ENCODE measurements at regions not wholly inside any gene's neighbourhood (a gene's known extent, or its start where the extent isn't known, plus 50 kb on each side); places are given as distances from the start of the nearest gene placed in this dataset.
"Not testable (repeated sequence)": the region's sequence is repeated elsewhere in the genome, so short reads cannot be mapped to it uniquely, and the experiment has no call there.

DNA sequence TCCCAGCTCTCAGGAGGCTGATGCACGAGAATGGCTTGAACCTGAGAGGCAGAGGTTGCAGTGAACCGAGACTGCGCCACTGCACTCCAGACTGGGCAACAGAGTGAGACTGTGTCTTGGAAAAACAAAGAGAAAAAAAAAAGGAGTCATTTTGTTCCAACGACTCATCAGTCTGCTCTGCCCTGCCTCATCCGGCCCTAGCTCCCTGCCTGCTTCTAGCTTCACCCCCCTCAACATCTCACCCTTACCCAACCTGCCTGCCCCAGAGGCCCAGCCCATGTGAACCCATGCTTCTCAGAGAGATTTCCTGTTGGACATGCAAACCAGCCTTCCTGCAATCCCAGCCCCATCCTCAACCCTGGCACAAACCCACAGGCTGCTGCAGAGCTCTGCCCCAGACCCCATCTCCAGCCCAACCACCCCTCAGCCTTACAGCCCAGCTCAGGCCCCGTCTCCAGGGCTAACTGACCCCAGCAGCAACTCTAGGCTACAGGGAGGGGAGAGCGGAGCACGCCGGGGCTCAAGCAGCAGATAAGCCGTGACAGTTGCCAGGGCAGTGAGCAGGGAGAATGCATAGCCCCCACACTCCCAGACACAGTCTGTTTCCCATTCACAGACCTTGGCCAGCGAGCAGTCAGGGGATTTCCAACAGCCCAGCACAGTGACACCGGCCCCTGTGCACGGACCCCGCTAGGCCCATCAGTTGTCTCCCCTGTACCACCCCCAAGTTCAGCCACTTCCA, 86.0 kb upstream of the KCTD7 start:
- no peak for DNase-seq

DNA sequence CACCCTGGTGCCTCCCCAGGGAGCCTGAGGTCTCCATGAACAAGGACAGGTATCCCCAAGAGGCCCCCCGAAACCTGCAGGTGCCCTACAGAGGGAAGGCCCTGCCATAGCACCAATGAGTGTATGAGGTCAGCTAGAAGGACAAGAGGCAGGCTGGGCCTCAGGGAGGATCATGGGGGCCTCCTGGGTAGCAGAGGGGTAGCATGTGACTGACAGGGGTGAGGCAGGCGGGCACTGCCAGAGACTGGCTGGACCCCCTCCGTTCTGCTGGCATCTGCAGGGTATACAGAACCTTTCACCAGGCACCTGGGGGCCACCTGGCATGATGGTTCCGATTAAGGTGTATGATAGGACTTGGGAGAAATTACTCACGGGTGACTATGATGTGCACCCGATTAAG, 79.2 kb upstream of the KCTD7 start:
- no peak for DNase-seq

DNA sequence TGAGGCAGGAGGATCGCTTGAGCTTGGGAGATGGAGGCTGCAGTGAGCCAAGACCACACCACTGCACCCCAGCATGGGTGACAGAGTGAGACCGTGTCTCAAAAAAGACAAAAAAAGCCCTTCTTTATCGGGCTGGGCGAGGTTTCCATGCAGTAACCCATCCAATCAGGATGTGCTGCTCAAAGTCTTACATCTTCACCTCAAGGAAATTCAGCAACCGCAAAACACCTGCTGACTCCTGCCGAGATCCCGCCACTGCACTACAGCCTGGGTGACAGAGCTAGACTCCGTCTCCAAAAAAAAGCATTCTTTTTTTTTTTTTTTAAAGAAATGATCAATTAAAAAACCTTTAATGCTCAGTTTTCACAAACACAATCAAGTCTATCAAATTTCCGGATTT, 75.7 kb upstream of the KCTD7 start:
- no peak for DNase-seq

DNA sequence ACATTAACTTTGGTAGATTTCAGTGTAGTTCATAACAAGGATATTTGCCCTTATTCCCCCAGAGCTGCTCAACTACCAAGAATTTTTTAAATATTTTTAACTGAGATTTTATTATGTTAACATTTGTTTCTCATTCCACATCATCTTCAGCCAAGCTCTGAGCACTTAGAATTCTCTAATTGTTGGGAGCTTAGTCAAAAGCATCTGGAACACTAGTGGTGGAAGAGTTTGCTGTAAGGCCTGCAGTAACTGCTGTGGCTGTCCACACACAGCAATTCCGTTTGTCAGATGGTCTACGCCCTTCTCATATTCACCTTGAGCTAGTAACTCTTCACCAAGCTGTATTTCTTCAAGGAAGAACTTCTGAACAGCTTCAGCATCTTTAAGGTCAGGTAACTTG, 75.0 kb upstream of the KCTD7 start:
- DNase-seq = not testable (repeated sequence)

DNA sequence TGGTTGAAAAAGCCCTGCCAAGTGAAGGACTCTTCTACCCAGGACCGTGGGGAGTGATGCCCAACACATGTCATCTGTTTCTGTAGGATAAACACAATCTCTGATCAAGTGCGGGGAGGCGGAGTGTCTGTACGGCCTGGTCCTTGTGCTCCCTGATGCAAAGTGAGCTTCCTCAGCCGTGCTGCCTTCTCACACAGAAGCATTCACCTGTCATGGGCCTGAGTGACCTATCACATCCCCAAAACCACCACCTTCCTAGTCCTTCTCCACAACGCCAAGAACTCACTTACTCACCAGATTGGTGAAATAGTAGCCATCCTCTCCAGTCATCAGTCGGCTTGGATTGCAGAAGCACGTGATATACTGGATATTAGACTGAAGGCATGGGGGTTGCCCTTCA, 74.4 kb upstream of the KCTD7 start:
- not testable (repeated sequence) for DNase-seq

DNA sequence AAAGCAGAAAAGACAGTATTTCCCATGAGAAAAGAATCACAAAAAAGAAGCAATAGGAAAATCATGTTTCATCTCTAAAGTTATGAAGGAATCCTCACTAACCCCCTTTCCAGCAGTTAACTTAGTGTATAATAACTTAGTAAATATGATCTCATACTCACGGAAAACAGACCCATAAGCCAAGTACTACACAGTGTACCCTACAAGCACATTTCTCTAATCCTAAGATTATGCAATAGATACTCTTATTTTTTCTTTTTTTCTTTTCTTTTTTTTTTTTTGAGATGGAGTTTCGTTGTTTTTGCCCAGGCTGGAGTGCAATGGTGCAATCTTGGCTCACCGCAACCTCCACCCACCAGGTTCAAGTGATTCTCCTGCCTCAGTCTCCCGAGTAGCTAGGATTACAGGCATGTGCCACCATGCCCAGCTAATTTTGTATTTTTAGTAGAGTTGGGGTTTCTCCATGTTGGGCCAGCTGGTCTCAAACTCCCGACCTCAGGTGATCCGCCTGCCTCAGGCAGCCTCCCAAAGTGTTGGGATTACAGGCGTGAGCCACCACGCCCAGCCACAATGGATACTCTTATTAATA, 73.7 kb upstream of the KCTD7 start:
- DNase-seq = not testable (repeated sequence)

DNA sequence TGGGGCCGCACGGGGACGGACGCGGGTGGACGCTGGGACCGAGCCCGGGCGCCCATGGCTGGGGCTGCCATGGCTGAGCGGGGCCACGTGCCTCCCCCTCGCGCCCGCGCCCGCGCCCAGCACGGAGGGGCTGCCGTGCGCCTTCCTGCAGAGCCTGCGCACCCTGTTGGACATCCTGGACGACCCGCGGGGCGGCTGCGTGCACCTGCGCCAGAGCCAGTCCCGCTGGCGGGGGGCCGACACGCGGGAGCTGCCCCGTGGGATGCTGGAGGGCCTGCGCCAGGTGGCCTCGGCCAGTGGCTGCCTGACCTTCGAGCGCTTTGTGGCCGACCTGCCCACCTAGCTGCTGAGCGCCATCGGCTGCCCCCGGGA, 72.5 kb upstream of the KCTD7 start:
- DNase-seq = no peak

DNA sequence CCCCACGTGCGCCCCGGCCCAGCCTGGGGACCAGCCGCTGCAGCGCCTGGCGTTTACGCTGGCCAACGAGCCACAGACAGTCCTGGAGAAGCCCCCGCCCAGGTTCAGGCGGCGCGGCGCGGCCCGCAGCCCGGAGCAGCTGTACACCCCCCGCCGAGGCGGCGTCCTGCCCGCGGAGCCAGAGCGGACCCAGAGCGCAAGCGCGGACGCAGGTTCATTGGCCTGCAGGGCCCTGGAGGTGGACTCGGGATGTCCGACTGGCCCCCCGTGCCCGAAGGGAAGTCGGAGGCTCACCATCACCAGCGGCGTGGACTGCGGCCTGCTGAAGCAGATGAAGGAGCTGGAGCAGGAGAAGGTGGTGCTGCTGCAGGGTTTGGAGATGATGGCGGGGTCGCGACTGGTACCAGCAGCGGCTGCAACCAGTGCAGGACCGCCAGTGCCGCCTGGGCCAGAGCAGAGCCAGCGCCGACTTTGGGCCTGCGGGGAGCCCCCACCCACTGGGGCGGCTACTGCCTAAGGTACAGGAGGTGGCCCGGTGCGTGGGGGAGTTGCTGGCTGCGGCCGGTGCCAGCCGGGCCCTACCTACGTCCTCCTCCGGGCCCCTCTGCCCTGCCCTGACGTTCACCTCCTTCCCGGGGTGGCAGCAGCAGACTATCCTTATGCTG, 72.0 kb upstream of the KCTD7 start:
- DNase-seq = no peak

DNA sequence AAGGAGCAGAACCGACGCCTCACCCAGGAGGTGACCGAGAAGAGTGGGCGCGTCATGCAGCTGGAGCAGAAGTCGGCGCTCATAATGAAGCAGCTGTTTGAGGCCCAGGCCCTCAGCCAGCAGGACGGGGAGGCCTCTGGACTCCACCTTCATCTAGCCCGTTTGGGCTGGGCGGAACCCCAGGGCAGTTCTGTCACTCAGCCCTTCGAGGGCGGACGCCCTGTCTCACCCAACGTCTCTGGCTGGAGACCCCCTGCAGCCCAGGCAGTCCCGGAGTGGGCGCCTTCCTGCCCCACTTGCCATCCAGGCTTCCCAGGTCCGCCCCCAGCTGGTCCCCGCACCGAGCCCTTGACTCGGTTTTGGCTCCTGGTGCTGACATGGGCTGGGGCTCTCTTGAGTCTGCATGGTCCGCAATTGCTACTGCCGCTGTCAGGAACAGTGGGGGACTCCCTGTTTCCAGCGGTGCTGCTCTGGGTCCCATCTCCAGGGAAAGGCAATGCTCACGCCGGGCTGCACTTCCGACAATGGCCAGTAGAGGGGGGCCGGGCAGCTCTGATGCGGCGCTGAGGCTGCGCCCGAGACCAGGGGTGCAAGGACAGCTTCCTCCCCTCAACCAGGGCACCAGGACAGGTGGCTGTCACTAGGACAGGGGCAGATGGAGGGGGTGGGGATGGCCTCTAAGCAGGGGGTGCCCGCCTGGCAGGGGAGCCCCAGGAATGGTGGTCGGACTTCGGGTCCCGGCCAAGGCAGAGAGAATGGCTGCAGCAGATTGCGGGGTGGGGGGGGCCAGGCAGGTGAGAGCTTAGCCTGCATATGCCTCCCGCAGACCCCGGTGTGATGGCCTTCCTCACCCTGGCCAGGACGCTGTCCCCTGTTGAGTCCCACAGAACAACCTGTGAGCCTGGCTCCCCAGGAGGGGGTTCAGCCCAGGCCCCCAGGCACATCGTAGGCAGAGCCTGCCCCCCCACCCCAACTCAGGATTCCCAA, 71.2 kb upstream of the KCTD7 start:
- peak; percentile 17 for DNase-seq

DNA sequence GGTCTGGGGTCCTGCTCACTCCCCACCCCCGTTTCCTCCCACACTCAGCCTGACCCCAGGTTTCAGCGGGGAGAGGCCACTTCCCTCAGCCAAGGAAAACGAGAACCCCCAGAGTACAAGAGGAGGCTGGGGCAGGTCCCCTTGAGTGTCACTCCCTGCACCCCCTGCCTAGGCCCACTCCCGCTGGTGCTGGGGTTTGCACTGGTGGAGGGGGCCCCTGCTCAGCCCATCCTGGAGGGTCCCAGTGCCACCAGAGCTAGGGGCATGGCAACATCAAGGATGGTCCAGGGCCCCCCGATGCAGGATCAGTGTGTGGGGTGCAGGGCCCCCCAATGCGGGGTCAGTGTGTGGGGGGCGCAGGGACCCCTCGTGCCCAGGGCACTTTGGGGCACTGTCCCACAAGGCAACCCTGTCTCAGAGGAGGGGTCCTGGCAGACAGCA, 70.5 kb upstream of the KCTD7 start:
- DNase-seq = no peak

DNA sequence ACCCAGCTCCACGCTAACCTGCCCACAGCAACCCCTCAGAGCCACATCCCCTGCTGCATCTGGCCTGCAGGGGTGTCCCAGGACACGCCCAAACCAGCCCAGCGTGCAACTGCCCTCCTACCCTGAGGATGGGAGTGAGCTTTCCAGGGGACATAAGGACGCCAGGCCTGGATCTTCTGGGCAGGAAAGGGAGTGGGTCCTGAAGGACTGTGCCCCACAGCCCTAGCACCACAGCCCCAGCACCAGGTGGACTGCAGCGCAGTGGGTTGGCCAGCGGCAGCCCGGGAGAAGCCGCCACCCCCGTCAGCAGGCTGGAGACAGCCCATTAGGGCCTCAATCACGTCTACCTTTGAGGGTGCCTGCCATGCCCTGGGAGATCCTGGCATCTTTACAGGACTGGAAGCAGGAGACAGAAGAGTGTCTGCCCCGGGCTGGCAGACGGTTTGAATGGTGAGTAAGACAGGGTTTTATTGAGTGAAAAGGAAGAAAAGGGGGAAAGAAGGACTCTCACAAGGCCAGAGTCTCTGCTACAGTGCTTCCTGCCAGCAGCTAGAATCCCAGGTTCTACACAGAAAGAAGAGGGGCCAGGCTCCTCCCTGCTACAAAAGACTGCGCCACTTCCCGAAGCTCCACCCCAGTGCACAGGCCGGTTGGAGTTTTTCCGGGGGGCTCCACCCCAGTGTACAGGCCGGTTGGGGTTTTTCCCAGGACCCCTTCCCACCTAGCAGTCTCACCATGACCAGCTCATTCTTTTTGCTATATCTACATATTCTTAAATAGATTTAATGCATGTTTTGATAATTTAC, 69.8 kb upstream of the KCTD7 start:
- no peak for DNase-seq

DNA sequence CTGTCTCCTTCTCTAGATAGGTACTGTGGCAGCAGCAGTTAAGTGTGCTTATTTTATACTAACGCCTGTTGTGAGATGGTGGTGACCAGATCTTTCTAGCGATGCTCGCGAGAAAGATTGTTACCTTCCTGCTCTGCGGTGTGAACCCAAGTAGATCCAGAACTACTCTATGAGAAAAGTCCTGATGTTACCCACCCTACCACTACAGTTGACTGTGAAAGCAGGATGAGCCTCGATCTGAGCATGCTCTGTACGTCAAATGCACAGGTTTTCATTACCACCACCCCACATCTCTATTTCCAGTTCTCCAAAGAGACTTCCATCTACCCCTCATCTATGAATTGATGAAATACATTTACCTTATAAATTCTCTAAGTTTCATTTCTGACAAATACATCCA, 64.6 kb upstream of the KCTD7 start:
- no peak for DNase-seq

DNA sequence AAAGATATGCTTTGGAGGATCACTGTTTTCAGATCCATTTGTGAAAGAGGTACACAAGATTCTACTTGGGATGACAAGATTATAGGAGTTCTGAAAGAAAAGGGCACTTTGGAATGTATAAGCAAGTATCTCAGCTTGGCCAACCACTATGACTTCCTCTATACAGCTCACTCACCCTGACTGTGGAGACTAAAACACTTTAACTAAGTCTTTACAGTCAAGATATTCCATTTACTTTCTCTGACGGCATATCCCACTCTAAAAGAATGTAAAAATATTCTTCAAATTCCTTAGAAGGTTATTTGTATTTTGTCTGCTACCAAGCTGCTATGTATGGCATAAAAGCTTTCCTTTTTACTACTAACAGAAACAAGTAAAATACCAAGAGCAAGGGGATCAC, 58.5 kb upstream of the KCTD7 start:
- DNase-seq = not testable (repeated sequence)

DNA sequence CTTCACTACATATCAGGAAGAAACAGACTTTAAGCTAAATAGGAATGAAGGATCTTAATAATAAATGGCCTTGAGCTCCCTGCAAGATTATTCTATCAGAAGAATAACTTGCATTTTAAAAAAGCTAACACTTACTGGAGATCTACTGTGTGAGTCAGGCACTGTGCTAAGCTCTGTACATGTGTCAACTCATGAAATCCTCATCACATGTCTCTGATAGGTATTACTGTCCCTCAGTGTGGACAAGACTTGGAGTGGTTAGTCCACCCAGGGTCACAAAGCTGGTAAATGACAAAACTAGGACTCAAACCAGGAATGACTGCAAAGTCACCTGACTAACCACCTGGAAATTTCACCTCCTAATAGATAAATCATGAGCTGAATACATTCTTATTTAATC, 57.1 kb upstream of the KCTD7 start:
- no peak for DNase-seq

DNA sequence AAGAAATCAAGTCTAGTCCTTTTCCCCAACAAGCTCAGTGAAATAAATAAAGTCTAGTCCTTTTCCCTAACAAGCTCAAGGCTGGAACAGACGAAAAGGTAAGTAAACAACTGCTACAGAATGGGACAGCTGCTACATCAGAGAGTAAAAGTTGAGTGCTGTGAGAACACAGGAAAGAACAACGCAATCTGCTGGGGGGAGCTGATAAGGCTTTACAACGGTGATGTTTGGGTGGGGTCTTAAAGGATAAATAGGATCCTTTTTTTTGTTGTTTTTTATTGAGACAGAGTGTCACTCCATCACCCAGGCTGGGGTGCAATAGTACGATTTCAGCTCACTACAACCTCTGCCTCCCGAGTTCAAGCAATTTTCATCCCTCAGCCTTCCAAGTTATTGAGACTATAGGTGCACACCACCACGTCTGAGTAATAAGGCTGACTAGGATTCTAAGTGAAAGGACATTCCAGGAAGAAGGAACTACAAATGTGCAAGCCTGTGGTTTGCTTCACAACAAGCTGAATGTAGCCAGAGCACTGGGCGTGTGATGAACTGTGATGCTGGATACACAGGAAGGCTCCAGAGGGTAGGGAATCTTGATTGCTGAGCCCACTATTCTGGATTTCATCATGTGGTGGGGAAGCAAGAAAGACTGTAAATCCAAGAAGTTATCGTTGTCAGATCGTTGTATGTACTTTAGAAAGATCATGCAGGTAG, 54.7 kb upstream of the KCTD7 start:
- not testable (repeated sequence) for DNase-seq

DNA sequence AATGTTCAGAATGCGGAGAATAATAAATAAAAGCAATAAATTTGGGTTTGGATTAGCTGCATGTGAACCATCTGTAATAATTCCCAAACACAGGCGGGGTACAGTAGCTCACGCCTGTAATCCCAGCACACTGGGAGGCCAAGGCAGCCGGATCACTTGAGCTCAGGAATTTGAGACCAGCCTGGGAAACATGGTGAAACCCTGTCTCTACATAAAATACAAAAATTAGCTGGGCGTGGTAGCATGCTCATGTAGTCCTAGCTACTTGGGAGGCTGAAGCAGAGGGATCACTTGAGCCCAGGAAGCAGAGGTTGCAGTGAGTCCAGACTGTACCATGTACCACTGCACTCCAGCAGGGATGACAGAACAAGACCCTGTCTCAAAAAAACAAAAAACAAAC, 53.9 kb upstream of the KCTD7 start:
- not testable (repeated sequence) for DNase-seq

DNA sequence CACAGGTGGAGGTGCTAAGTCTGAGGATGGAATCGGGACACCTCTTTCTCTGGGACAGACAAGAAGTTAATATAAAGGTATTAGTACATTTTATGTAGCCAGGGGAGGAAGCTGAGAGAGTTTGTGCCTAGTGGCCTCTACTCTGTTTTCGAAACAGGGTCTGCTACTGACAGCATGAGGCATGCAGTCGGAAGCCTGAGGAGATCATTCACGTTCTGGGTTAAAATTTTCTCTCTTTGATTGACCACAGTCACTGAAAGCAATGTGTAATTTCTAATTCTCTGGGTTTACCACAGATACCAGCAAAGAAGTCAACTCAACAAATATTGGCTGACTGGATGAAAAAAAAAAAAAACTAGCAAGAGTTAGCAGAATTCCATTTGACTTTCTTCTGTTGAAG, 53.3 kb upstream of the KCTD7 start:
- DNase-seq = no peak

DNA sequence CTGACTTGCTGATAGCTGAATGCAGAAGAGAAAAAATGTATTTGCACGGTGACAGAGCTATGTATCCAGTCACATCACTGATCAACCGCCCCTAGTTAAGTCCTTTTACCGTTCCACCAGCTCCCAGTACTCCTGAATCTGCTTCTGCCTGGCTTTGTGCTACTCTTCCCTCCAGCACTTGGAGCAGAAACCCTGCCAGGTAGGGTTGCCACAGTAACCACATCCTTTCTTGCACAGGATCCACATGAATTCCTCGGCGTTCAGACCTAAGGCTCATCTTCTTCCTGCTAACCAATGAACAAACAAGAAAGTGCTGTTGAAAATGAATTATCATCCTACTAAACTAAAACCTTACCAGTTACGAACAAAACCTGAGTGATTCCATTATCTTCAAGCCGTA, 52.0 kb upstream of the KCTD7 start:
- DNase-seq = no peak

Data from SHP77 treated with DMSO at 0.1 percent for 48 hours (cell line).